Aorta (tissue), 5 donors: ENCODE measurements at regions not wholly inside any gene's neighbourhood (a gene's known extent, or its start where the extent isn't known, plus 50 kb on each side); places are given as distances from the start of the nearest gene placed in this dataset.

Experiments
- ATAC-seq: fragments of 200-7000 bp; cut with Tn5 transposase; one replicate; pipeline ENCODE4 v1.9.1; 2022; ENCODE audit warnings: moderate library complexity; ENCODE audit not compliant: low FRiP score
- DNase-seq, 2 donors: peaks; one replicate each; pipeline ENCODE4 v3.0.0-alpha.2; 2020
- H3K27ac ChIP-seq, 2 donors: one replicate each; pipeline ENCODE4 v1.5.1; 2013; ENCODE audit warnings: low read length in 2 of 2, mild to moderate bottlenecking in 2 of 2, moderate library complexity in 2 of 2, control low read depth in 1 of 2, inconsistent platforms in 1 of 2, low read depth in 1 of 2
- H3K27me3 ChIP-seq, 2 donors: one replicate each; pipeline ENCODE4 v1.6.1; 2013; ENCODE audit warnings: control low read depth in 1 of 2, low read length in 1 of 2, mild to moderate bottlenecking in 1 of 2, moderate library complexity in 1 of 2; ENCODE audit not compliant: insufficient read depth in 2 of 2, control insufficient read depth in 1 of 2
- H3K36me3 ChIP-seq, 2 donors: one replicate each; pipeline ENCODE4 v1.6.1; 2013; ENCODE audit warnings: control low read depth in 1 of 2, low read length in 1 of 2, mild to moderate bottlenecking in 1 of 2; ENCODE audit not compliant: insufficient read depth in 2 of 2, control insufficient read depth in 1 of 2
- H3K4me1 ChIP-seq, 2 donors: one replicate each; pipeline ENCODE4 v1.6.1; 2013; ENCODE audit warnings: low read length in 2 of 2, control low read depth in 1 of 2, mild to moderate bottlenecking in 1 of 2, moderate library complexity in 1 of 2; ENCODE audit not compliant: insufficient read depth in 2 of 2, control insufficient read depth in 1 of 2
- H3K4me3 ChIP-seq, 2 donors: one replicate each; pipeline ENCODE4 v1.5.1; 2013; ENCODE audit warnings: low read length in 2 of 2, control low read depth in 1 of 2, mild to moderate bottlenecking in 1 of 2
- H3K9me3 ChIP-seq: one replicate; pipeline ENCODE4 v1.6.1; 2013; ENCODE audit warnings: mild to moderate bottlenecking, low read length; ENCODE audit not compliant: control insufficient read depth
- WGBS, 2 donors: extraction: QIAGEN DNeasy Blood & Tissue Kit; methylation state at CpG; one replicate each; pipeline ENCODE4 v1.1.7; 2013; 5-methylcytosine and 5-hydroxymethylcytosine counted together
- intact Hi-C, 2 donors: fragments of 100-400 bp; cut with DNase I; formaldehyde crosslinking; loops; one replicate each; pipeline versions ENCODE4 v1.14.2 to v1.15.0; 2022
- donor health status: healthy with polysubstance abuse.
- donor health status: Bipolar disorder and iron deficiency.
- donor health status: DM: no; HTN: no; CAD: no.
- donor health status: DM: no; HTN: no; CAD: no.
- donor health status: DM: yes; HTN: yes; CAD: no.

- Histone ChIP-seq H3K9me3 (no peaks in the 10 kb centered on the region), H3K4me1 (no peaks in the 10 kb centered on the region), H3K36me3 (no peaks in the 10 kb centered on the region), H3K27ac (no peak overlapping the region), H3K4me3 (no peak overlapping the region), H3K27me3 (no peaks in the 10 kb centered on the region)
- WGBS, 2 donors: 60 to 83% methylated on average over 2 of the region's 2 CpGs
- ATAC-seq: no peak
- intact Hi-C loops: no loop called here
- no peak for DNase-seq
Observed at GRCh38 chrX:18045436-18045835, 175.2 kb downstream of the BEND2 start.

DNA sequence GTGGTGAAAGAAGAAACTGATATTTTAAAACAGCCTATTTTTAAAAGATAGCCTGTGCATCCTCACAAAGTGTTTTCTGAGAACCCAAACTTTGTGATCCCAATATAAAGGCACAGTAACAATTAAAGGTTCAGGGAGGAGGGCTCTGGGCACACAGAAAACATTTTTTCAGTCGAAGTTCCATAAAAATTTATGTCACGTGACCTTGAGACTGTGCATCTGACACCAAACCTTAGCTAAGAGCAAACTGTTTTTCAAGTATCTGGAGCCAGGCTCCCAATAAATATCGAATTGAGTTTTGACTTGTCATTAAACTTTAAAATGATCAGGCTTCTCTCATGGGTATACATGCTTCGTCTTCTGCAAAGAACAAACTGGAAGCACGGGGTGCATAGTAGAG lies 177.9 kb downstream of the BEND2 start:
- Histone ChIP-seq H3K9me3 (no peaks in the 10 kb centered on the region), H3K4me1 (no peaks in the 10 kb centered on the region), H3K36me3 (no peaks in the 10 kb centered on the region), H3K27ac (no peak overlapping the region), H3K4me3 (no peak overlapping the region), H3K27me3 (no peaks in the 10 kb centered on the region)
- no peak for DNase-seq
- intact Hi-C loops: no loop called here
- WGBS, 2 donors: 48 to 54% methylated on average over 5 of the region's 5 CpGs
- no peak for ATAC-seq

DNA sequence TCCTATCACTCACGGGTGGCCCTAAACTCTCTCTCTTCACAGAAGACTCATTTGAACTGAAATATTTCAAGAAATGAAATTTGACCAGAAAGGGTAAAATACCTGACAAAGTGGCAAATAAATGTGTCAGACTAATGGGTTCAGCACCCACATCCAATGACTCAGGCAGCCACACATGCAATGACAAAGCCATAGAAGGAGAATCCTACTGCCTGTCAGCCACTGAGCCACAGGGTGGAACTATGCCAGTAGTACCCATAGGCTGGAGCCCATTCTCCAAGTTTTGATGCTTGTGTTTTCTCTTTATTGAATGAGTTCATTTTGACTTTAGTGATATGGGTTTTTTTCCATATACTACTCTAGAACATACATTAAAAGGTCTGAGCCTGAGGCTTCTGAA lies 179.0 kb downstream of the BEND2 start:
- no peaks in the 10 kb centered on the region for H3K4me1 ChIP-seq
- H3K4me3 ChIP-seq: no peak overlapping the region
- no peaks in the 10 kb centered on the region for H3K36me3 ChIP-seq
- no peak for ATAC-seq
- no peak overlapping the region for H3K27ac ChIP-seq
- H3K27me3 ChIP-seq: no peaks in the 10 kb centered on the region
- intact Hi-C loops: no loop called here
- no peaks in the 10 kb centered on the region for H3K9me3 ChIP-seq
- no peak for DNase-seq
- 59 to 66% methylated on average over 1 of the region's 1 CpG for WGBS, 2 donors

DNA sequence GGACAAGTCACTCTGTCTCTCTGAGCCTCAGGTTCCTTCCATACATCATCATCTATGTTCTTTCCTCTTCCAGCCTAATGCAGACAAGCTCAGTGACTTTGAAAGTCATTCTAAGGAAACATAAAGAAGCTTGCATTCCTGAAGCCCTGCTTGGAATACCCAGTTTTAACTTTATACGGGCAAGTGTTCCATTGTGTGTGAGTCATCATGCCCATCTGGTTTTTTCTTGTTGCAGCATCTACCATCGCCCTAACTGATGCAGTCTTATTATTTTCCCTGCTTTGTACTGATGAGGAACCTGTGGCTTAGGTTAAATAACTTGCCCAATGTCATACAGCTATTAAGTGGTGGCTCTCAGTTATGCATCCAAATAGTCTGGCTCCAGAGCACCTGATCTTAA lies 177.9 kb upstream of the RAI2 start:
- no peak for DNase-seq
- no peaks in the 10 kb centered on the region for H3K9me3 ChIP-seq
- no peaks in the 10 kb centered on the region for H3K27me3 ChIP-seq
- H3K4me1 ChIP-seq: no peaks in the 10 kb centered on the region
- H3K4me3 ChIP-seq: no peak overlapping the region
- no peak overlapping the region for H3K27ac ChIP-seq
- no peak for ATAC-seq
- intact Hi-C loops: no loop called here
- H3K36me3 ChIP-seq: no peaks in the 10 kb centered on the region
- 53 to 56% methylated on average over 2 of the region's 2 CpGs for WGBS, 2 donors

DNA sequence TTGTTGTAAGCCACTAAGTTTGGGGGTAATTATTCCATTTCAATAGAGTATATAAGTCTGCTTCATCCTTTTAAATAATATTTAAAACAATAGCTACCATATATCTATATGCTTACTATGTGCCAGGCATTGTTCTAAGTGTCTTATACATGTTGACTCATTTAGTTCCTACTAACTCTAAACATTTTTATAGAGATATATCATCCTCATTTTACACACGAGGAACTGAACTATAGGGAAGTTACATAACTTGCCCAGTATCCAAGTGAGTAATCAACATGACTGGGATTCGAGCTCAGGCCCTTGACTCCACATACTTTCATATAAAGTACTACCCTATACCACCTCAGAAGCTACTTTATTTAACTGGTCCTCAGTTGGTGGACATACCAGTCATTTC lies 175.3 kb upstream of the RAI2 start:
- DNase-seq: no peak
- Histone ChIP-seq H3K9me3 (no peaks in the 10 kb centered on the region), H3K36me3 (no peaks in the 10 kb centered on the region), H3K4me1 (no peaks in the 10 kb centered on the region), H3K27ac (no peak overlapping the region), H3K4me3 (no peak overlapping the region), H3K27me3 (no peaks in the 10 kb centered on the region)
- ATAC-seq: no peak
- WGBS, 2 donors: 62 to 71% methylated on average over 2 of the region's 2 CpGs
- intact Hi-C loops: no loop called here

DNA sequence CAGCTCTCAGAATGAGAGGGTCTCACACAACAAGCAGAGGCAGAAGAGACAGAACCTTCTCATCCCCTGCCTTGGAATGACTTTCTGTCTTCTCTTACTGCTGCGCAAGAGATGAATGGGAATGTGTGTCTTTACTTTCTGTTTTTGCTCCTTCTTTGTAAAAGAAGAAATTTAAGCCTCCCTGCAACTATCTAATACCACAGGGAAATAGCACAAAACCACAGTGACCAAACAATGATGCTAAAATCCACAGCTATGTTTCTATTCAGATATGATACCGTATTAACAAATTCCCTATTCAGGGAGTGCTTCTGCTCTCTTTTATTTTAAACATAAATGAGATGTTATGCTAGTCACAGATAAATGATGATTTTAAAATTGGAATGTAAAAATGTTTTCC lies 173.8 kb upstream of the RAI2 start:
- WGBS, 2 donors: 58 to 74% methylated on average over 2 of the region's 2 CpGs
- Histone ChIP-seq H3K36me3 (no peaks in the 10 kb centered on the region), H3K9me3 (no peaks in the 10 kb centered on the region), H3K27ac (no peak overlapping the region), H3K4me1 (no peaks in the 10 kb centered on the region), H3K27me3 (no peaks in the 10 kb centered on the region), H3K4me3 (no peak overlapping the region)
- ATAC-seq (no peak), DNase-seq (no peak)
- intact Hi-C loops: no loop called here

DNA sequence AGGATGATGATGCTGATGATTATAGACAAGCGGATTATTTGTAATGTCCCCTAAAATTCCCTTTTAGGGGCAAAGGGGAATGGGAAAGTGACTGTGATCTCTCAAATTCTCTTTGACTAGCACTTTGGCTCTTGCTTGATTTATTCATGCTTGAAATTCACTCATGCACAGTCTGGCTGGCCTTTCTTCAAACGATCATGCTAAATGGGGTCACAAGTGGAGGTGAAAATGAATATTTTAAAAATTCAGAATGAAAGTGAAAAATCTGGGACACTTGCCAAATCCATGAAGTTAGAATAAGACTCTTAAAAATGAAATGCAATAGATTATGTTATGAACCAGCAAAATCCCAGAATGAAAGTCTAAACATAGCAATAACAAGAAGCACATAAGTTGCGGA lies 173.4 kb upstream of the RAI2 start:
- H3K27ac ChIP-seq: no peak overlapping the region
- H3K4me1 ChIP-seq: no peaks in the 10 kb centered on the region
- 52 to 54% methylated on average over 3 of the region's 3 CpGs for WGBS, 2 donors
- ATAC-seq (no peak), DNase-seq (no peak)
- no peaks in the 10 kb centered on the region for H3K36me3 ChIP-seq
- H3K4me3 ChIP-seq: no peak overlapping the region
- intact Hi-C loops: no loop called here
- H3K27me3 ChIP-seq: no peaks in the 10 kb centered on the region
- no peaks in the 10 kb centered on the region for H3K9me3 ChIP-seq

- H3K36me3 ChIP-seq: no peaks in the 10 kb centered on the region
- intact Hi-C loops: no loop called here
- no peak overlapping the region for H3K27ac ChIP-seq
- no peaks in the 10 kb centered on the region for H3K9me3 ChIP-seq
- H3K27me3 ChIP-seq: no peaks in the 10 kb centered on the region
- DNase-seq: no peak
- no peak for ATAC-seq
- H3K4me1 ChIP-seq: no peaks in the 10 kb centered on the region
- 73 to 80% methylated on average over 3 of the region's 3 CpGs for WGBS, 2 donors
- no peak overlapping the region for H3K4me3 ChIP-seq
Observed at GRCh38 chrX:18032486-18033221, 171.6 kb upstream of the RAI2 start.

DNA sequence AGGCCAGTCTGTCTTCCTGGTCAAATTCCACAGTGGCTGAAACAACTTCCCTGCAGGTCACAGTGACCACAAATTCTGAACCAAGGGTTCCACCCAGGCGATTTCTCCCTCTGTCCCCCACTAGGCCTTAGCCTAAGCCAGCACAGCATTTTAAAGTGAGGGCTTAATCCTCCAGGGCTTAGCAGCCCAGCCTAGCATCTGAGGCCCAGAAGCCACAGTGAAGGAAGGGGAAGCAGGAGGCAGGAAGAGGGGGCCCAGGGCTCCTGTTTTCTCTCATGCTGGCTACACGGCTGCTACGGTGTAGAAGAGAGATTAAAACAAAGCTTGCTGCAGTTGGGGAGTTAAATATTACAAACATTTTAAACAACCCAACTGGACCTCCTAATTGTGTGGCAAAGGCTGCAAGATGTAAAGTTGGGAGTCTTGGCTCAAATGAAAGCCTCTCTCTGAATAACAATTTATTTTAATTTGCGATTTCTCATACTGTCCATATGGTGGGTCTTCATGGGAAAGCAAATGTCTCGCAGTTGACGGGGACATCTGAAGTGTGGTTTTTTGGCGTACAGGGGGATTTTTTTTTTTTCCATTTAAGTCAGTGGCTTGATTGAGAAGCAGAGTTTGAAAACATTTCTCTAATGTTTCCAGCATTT lies 170.8 kb upstream of the RAI2 start:
- WGBS, 2 donors: 82 to 86% methylated on average over 7 of the region's 7 CpGs
- Histone ChIP-seq H3K4me3 (no peak overlapping the region), H3K27me3 (no peaks in the 10 kb centered on the region), H3K4me1 (no peaks in the 10 kb centered on the region), H3K27ac (no peak overlapping the region), H3K9me3 (no peaks in the 10 kb centered on the region), H3K36me3 (no peaks in the 10 kb centered on the region)
- intact Hi-C loops: no loop called here
- DNase-seq (no peak), ATAC-seq (no peak)
